ENCODE measurements at regions not wholly inside any gene's neighbourhood (a gene's known extent, or its start where the extent isn't known, plus 50 kb on each side); places are given as distances from the start of the nearest gene placed in this dataset.

- no peak for TF ChIP-seq CTCF (IDR thresholded peaks at IDR 0.05)
- TF ChIP-seq POLR2A (IDR thresholded peaks at IDR 0.05) = no peak
Measured at GRCh38 chr22:48146426-48146825, 1384.0 kb downstream of the TBC1D22A start.
